SK-N-SH (cell line): ENCODE measurements at regions not wholly inside any gene's neighbourhood (a gene's known extent, or its start where the extent isn't known, plus 50 kb on each side); places are given as distances from the start of the nearest gene placed in this dataset.

ENCODE experiments used
- CTCF ChIA-PET: fragments of 300-600, 350-600 bp; formaldehyde crosslinking; extraction: SDS; loops from one replicate; lab custom pipeline; 2021; lab: Yijun Ruan, JAX
- POLR2A ChIA-PET: fragments of 350-600 bp; sonication (Branson Sonifier 250); formaldehyde crosslinking; extraction: SDS; loops from one replicate; lab custom pipeline; 2020; ENCODE audit warnings: antibody characterized with exemption, inconsistent platforms; lab: Yijun Ruan, JAX
- DNase-seq: peaks from one replicate; pipeline ENCODE4 v3.0.0; 2012
- H2AFZ ChIP-seq: fragments of 200-600 bp; sonication (generic); 2 replicates; pipeline ENCODE4 v1.8.1; 2016; ENCODE audit warnings: antibody characterized with exemption, mild to moderate bottlenecking, low read depth
- H3F3A ChIP-seq: fragments of 200-600 bp; sonication (generic); replicated peaks from 2 replicates; pipeline ENCODE3; 2016; ENCODE audit warnings: antibody characterized with exemption, mild to moderate bottlenecking; ENCODE audit not compliant: insufficient read depth
- H3K27ac ChIP-seq, 2 experiments: fragments of 200-500 bp in 1 of 2; fragments of 200-600 bp in 1 of 2; sonication (Bioruptor generic) in 1 of 2; sonication (generic), shearing (Covaris generic) in 1 of 2; 2 replicates each; pipeline versions ENCODE4 v1.5.1 to v1.6.1; 2014 to 2016; ENCODE audit warnings: low read depth in 2 of 2, inconsistent platforms in 1 of 2, low read length in 1 of 2, mild to moderate bottlenecking in 1 of 2, mixed read lengths in 1 of 2
- H3K27me3 ChIP-seq: fragments of 200-600 bp; sonication (generic), shearing (Covaris generic); 2 replicates; pipeline ENCODE4 v1.6.1; 2016; ENCODE audit warnings: mixed run types; ENCODE audit not compliant: insufficient read depth
- H3K36me3 ChIP-seq, 2 experiments: fragments of 200-500 bp in 1 of 2; fragments of 200-600 bp in 1 of 2; sonication (Bioruptor generic) in 1 of 2; sonication (generic) in 1 of 2; replicated peaks in 1 of 2; 2 replicates each; pipeline versions ENCODE3 to v1.5.1; 2014 to 2016; ENCODE audit warnings: low read length in 1 of 2, mild to moderate bottlenecking in 1 of 2; ENCODE audit not compliant: insufficient read depth in 2 of 2, control insufficient read depth in 1 of 2
- H3K4me1 ChIP-seq, 2 experiments: fragments of 200-500 bp in 1 of 2; fragments of 200-600 bp in 1 of 2; sonication (Bioruptor generic) in 1 of 2; sonication (generic), shearing (Covaris generic) in 1 of 2; 2 replicates each; pipeline versions ENCODE4 v1.5.1 to v1.6.1; 2014 to 2016; ENCODE audit warnings: low read depth in 1 of 2, low read length in 1 of 2, mixed run types in 1 of 2; ENCODE audit not compliant: insufficient read depth in 2 of 2, control insufficient read depth in 1 of 2
- H3K4me2 ChIP-seq: fragments of 200-600 bp; sonication (generic), shearing (Covaris generic); 2 replicates; pipeline ENCODE4 v1.6.1; 2017; ENCODE audit warnings: mixed run types
- H3K4me3 ChIP-seq, 2 experiments: fragments of 200-500 bp in 1 of 2; fragments of 200-600 bp in 1 of 2; sonication (Bioruptor generic) in 1 of 2; sonication (generic), shearing (Covaris generic) in 1 of 2; 2 replicates each; pipeline versions ENCODE4 v1.5.1 to v1.8.1; 2014 to 2016; ENCODE audit warnings: low read depth in 2 of 2, inconsistent platforms in 1 of 2, low read length in 1 of 2, mild to moderate bottlenecking in 1 of 2, mixed read lengths in 1 of 2, moderate library complexity in 1 of 2
- H3K79me2 ChIP-seq: fragments of 200-600 bp; sonication (generic); 2 replicates; pipeline ENCODE4 v1.8.1; 2017; ENCODE audit warnings: mild to moderate bottlenecking; ENCODE audit not compliant: insufficient read depth
- H3K9ac ChIP-seq: fragments of 200-600 bp; sonication (generic); 2 replicates; pipeline ENCODE4 v1.6.1; 2017; ENCODE audit warnings: mixed run types
- H3K9me2 ChIP-seq: fragments of 200-600 bp; sonication (generic); 2 replicates; pipeline ENCODE4 v1.6.1; 2017; ENCODE audit warnings: mixed run types
- H3K9me3 ChIP-seq: fragments of 200-600 bp; sonication (generic); 2 replicates; pipeline ENCODE4 v1.6.1; 2017; ENCODE audit warnings: mixed run types, mild to moderate bottlenecking, moderate library complexity
- H4K20me1 ChIP-seq: fragments of 200-600 bp; sonication (generic); 2 replicates; pipeline ENCODE4 v1.6.1; 2017; ENCODE audit warnings: mild to moderate bottlenecking, mixed run types; ENCODE audit not compliant: insufficient read depth
- ELF1 ChIP-seq: IDR thresholded peaks from 2 replicates; pipeline ENCODE4 v1.4.0; 2012
- EP300 ChIP-seq, 2 experiments: IDR thresholded peaks; 2 replicates each; pipeline versions ENCODE4 v1.4.0 to v1.6.1; 2012; ENCODE audit warnings: borderline replicate concordance in 1 of 2, low read depth in 1 of 2, low read length in 1 of 2
- GATA2 ChIP-seq: sonication (generic); formaldehyde crosslinking; IDR thresholded peaks from 2 replicates; pipeline ENCODE4 v1.5.0; 2020; ENCODE audit warnings: mild to moderate bottlenecking, missing genetic modification reagents
- JUND ChIP-seq: IDR thresholded peaks from 2 replicates; pipeline ENCODE4 v1.4.0; 2012
- POLR2AphosphoS5 ChIP-seq: IDR thresholded peaks from 2 replicates; pipeline ENCODE4 v1.6.1; 2012; ENCODE audit warnings: low read depth, low read length
- SIN3A ChIP-seq: IDR thresholded peaks from 2 replicates; pipeline ENCODE4 v1.6.1; 2012; ENCODE audit warnings: low read depth, mild to moderate bottlenecking, low read length, moderate library complexity, borderline replicate concordance
- USF1 ChIP-seq: IDR thresholded peaks from 2 replicates; pipeline ENCODE4 v1.4.0; 2012; ENCODE audit warnings: low read depth, borderline replicate concordance
- WGBS: methylation state at CpG from one replicate; pipeline ENCODE4 v1.1.6; 2017; ENCODE audit warnings: low lambda C conversion rate; 5-methylcytosine and 5-hydroxymethylcytosine counted together
- TF ChIP-seq, protein P1 (sequence below): IDR thresholded peaks from 2 replicates; pipeline ENCODE4; 2012
- TF ChIP-seq, protein P2 (sequence below): fragments of 150-350 bp; IDR thresholded peaks from 2 replicates; pipeline ENCODE4 v1.6.1; 2017; ENCODE audit warnings: antibody characterized with exemption, low read length, low read depth, borderline replicate concordance
- TF ChIP-seq, protein P3 (sequence below): IDR thresholded peaks from 2 replicates; pipeline ENCODE4 v1.4.0; 2012; ENCODE audit warnings: low read depth, borderline replicate concordance

GRCh38 chr2:136057023-136057801, 60.7 kb downstream of the CXCR4 start (continued):
- TF ChIP-seq, protein P1, sequence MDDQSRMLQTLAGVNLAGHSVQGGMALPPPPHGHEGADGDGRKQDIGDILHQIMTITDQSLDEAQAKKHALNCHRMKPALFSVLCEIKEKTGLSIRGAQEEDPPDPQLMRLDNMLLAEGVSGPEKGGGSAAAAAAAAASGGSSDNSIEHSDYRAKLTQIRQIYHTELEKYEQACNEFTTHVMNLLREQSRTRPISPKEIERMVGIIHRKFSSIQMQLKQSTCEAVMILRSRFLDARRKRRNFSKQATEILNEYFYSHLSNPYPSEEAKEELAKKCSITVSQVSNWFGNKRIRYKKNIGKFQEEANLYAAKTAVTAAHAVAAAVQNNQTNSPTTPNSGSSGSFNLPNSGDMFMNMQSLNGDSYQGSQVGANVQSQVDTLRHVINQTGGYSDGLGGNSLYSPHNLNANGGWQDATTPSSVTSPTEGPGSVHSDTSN = no peak

- ChIA-PET CTCF (interaction anchor here (1.0 to 1.8 kb wide), 3 partner anchors 30 to 96 kb away, joined by 3 to 7 read pairs (median 3); no protein-coding TSS in a partner anchor), POLR2A (interaction anchor here (0.6 kb wide), 1 partner anchor 194 kb away, joined by 3 read pairs; no protein-coding TSS in a partner anchor)
- no peak for DNase-seq
- H3F3A ChIP-seq = no peaks in the 10 kb centered on the region
- no peaks in the 10 kb centered on the region for H3K9me2 ChIP-seq
- H3K4me1 ChIP-seq = peaks cover 0 to 23% of the 10 kb centered on the region in 2 experiments; a peak in 2 of 4 replicates
- H2AFZ ChIP-seq = no peak overlapping the region
- no peaks in the 10 kb centered on the region for H3K79me2 ChIP-seq
- TF ChIP-seq JUND (no peak), GATA2 (CRISPR knock-in tag) (no peak), SIN3A (no peak), POLR2AphosphoS5 (no peak), ELF1 (no peak), EP300 (IDR thresholded peaks at IDR 0.05; ENCODE audit: borderline replicate concordance in 1 of 2, low read depth in 1 of 2, low read length in 1 of 2) (no peak), USF1 (no peak)
- TF ChIP-seq, protein P2, sequence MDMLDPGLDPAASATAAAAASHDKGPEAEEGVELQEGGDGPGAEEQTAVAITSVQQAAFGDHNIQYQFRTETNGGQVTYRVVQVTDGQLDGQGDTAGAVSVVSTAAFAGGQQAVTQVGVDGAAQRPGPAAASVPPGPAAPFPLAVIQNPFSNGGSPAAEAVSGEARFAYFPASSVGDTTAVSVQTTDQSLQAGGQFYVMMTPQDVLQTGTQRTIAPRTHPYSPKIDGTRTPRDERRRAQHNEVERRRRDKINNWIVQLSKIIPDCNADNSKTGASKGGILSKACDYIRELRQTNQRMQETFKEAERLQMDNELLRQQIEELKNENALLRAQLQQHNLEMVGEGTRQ = no peak
- TF ChIP-seq, protein P3, sequence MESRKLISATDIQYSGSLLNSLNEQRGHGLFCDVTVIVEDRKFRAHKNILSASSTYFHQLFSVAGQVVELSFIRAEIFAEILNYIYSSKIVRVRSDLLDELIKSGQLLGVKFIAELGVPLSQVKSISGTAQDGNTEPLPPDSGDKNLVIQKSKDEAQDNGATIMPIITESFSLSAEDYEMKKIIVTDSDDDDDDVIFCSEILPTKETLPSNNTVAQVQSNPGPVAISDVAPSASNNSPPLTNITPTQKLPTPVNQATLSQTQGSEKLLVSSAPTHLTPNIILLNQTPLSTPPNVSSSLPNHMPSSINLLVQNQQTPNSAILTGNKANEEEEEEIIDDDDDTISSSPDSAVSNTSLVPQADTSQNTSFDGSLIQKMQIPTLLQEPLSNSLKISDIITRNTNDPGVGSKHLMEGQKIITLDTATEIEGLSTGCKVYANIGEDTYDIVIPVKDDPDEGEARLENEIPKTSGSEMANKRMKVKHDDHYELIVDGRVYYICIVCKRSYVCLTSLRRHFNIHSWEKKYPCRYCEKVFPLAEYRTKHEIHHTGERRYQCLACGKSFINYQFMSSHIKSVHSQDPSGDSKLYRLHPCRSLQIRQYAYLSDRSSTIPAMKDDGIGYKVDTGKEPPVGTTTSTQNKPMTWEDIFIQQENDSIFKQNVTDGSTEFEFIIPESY = no peak
- WGBS = 38% methylated on average over 6 of the region's 6 CpGs
- no peak overlapping the region for H3K27ac ChIP-seq
- no peaks in the 10 kb centered on the region for H3K9me3 ChIP-seq
- no peak overlapping the region for H3K9ac ChIP-seq
- H3K4me3 ChIP-seq = no peak overlapping the region
- no peak overlapping the region for H3K4me2 ChIP-seq
- no peaks in the 10 kb centered on the region for H3K27me3 ChIP-seq
- H3K36me3 ChIP-seq = no peaks in the 10 kb centered on the region
- no peaks in the 10 kb centered on the region for H4K20me1 ChIP-seq
Observed at GRCh38 chr2:136055929-136056688, 61.8 kb downstream of the CXCR4 start.
